CD14-positive monocyte (primary cell): ENCODE measurements at regions not wholly inside any gene's neighbourhood (a gene's known extent, or its start where the extent isn't known, plus 50 kb on each side); places are given as distances from the start of the nearest gene placed in this dataset.

Experiments
- DNase-seq, 3 donors: peaks; one replicate each; pipeline ENCODE4 v3.0.0-alpha.2; 2011 to 2022
- H2AFZ ChIP-seq: 2 replicates; pipeline ENCODE4 v1.6.0; 2012; ENCODE audit warnings: mild to moderate bottlenecking, low read depth, low read length, inconsistent platforms; ENCODE audit not compliant: insufficient read depth, poor library complexity, severe bottlenecking
- H3K27ac ChIP-seq, 2 donors: 1 replicate in 1 of 2; 2 replicates in 1 of 2; pipeline ENCODE4 v1.5.1; 2012 to 2013; ENCODE audit warnings: low read length in 2 of 2, control low read depth in 1 of 2, inconsistent platforms in 1 of 2, low read depth in 1 of 2, mild to moderate bottlenecking in 1 of 2
- H3K27me3 ChIP-seq, 2 donors: one replicate each; pipeline versions ENCODE4 v1.6.0 to v1.6.1; 2011 to 2013; ENCODE audit warnings: low read length in 2 of 2; ENCODE audit not compliant: control insufficient read depth in 2 of 2, insufficient read depth in 2 of 2
- H3K36me3 ChIP-seq, 2 donors: replicated peaks in 1 of 2; 1 replicate in 1 of 2; 2 replicates in 1 of 2; pipeline versions ENCODE4 v1.5.1 to v1.6.1; 2012 to 2013; ENCODE audit warnings: low read length in 2 of 2, control low read depth in 1 of 2, inconsistent platforms in 1 of 2, mild to moderate bottlenecking in 1 of 2; ENCODE audit not compliant: insufficient read depth in 2 of 2, control insufficient read depth in 1 of 2
- H3K4me1 ChIP-seq, 2 donors: 1 replicate in 1 of 2; 2 replicates in 1 of 2; pipeline versions ENCODE4 v1.5.1 to v1.6.1; 2012 to 2013; ENCODE audit warnings: low read length in 2 of 2, control low read depth in 1 of 2, inconsistent platforms in 1 of 2, mild to moderate bottlenecking in 1 of 2, moderate library complexity in 1 of 2; ENCODE audit not compliant: insufficient read depth in 2 of 2, control insufficient read depth in 1 of 2
- H3K4me2 ChIP-seq: replicated peaks from 2 replicates; pipeline ENCODE3; 2012; ENCODE audit warnings: low read length, moderate library complexity, mild to moderate bottlenecking; ENCODE audit not compliant: poor library complexity, severe bottlenecking; ENCODE audit errors: extremely low read depth
- H3K4me3 ChIP-seq, 3 experiments: fragments of 200-600 bp in 1 of 3; sonication (generic) in 1 of 3; replicated peaks in 1 of 3; 1 replicate in 2 of 3; 2 replicates in 1 of 3; pipeline ENCODE4 v1.5.1; 2011 to 2013; ENCODE audit warnings: low read length in 3 of 3, mild to moderate bottlenecking in 3 of 3, control low read depth in 2 of 3, low read depth in 2 of 3, inconsistent platforms in 1 of 3, moderate library complexity in 1 of 3
- H3K79me2 ChIP-seq: 2 replicates; pipeline ENCODE4 v1.6.0; 2012; ENCODE audit warnings: mild to moderate bottlenecking, control low read depth, inconsistent platforms, low read length, moderate library complexity; ENCODE audit not compliant: insufficient read depth
- H3K9ac ChIP-seq: 2 replicates; pipeline ENCODE4 v1.6.0; 2017; ENCODE audit warnings: low read length, mild to moderate bottlenecking; ENCODE audit not compliant: insufficient read depth, poor library complexity, severe bottlenecking
- H3K9me3 ChIP-seq, 2 donors: replicated peaks in 1 of 2; 1 replicate in 1 of 2; 2 replicates in 1 of 2; pipeline versions ENCODE4 v1.5.1 to v1.6.1; 2012 to 2013; ENCODE audit warnings: low read length in 2 of 2, control low read depth in 1 of 2; ENCODE audit not compliant: control insufficient read depth in 1 of 2, insufficient read depth in 1 of 2
- H4K20me1 ChIP-seq: 2 replicates; pipeline ENCODE4 v1.6.0; 2012; ENCODE audit warnings: mild to moderate bottlenecking, low read length, control low read depth, moderate library complexity; ENCODE audit not compliant: insufficient read depth
- H3K27ac Mint-ChIP-seq, 7 donors: one replicate each; pipeline ENCODE4 v1.8.0; 2020; ENCODE audit warnings: mild to moderate bottlenecking in 7 of 7, mixed read lengths in 7 of 7, moderate library complexity in 6 of 7, inconsistent platforms in 2 of 7
- H3K27me3 Mint-ChIP-seq, 3 donors: one replicate each; pipeline ENCODE4 v1.8.0; 2021 to 2022; ENCODE audit warnings: low read depth in 3 of 3, mild to moderate bottlenecking in 3 of 3, mixed read lengths in 3 of 3, moderate library complexity in 3 of 3, inconsistent platforms in 1 of 3
- H3K36me3 Mint-ChIP-seq, 2 donors: one replicate each; pipeline ENCODE4 v1.8.0; 2020; ENCODE audit warnings: mixed read lengths in 2 of 2, inconsistent platforms in 1 of 2, mild to moderate bottlenecking in 1 of 2
- H3K4me1 Mint-ChIP-seq: one replicate; pipeline ENCODE4 v1.8.0; 2020; ENCODE audit warnings: mild to moderate bottlenecking, mixed read lengths
- H3K4me3 Mint-ChIP-seq, 2 donors: one replicate each; pipeline ENCODE4 v1.8.0; 2020; ENCODE audit warnings: mild to moderate bottlenecking in 2 of 2, mixed read lengths in 2 of 2, moderate library complexity in 1 of 2
- H3K9me3 Mint-ChIP-seq, 7 donors: one replicate each; pipeline ENCODE4 v1.8.0; 2020 to 2022; ENCODE audit warnings: mixed read lengths in 7 of 7, mild to moderate bottlenecking in 6 of 7, moderate library complexity in 6 of 7, inconsistent platforms in 2 of 7
- CTCF ChIP-seq: fragments of 200-600 bp; IDR thresholded peaks from one replicate; pipeline ENCODE4 v1.8.0; 2022; ENCODE audit warnings: antibody characterized with exemption, mild to moderate bottlenecking
- WGBS: methylation state at CpG from one replicate; pipeline ENCODE4 v1.1.5; 2013; ENCODE audit warnings: missing lambda C conversion rate; ENCODE audit not compliant: insufficient coverage; 5-methylcytosine and 5-hydroxymethylcytosine counted together
- intact Hi-C, 2 donors: fragments of 100-400 bp; cut with micrococcal nuclease; formaldehyde crosslinking; loops; one replicate each; pipeline versions ENCODE4 v1.15.0 to v1.15.1; 2023

GRCh38 chr2:5316001-5316490 is 376.1 kb upstream of the SOX11 start:
- Histone ChIP-seq H3K27ac (no peak overlapping the region), H3K4me2 (no peak overlapping the region), H3K36me3 (no peaks in the 10 kb centered on the region), H3K9me3 (no peaks in the 10 kb centered on the region), H3K4me3 (no peak overlapping the region), H3K27me3 (no peaks in the 10 kb centered on the region), H2AFZ (no peak overlapping the region), H4K20me1 (no peaks in the 10 kb centered on the region), H3K4me1 (no peaks in the 10 kb centered on the region), H3K9ac (no peak overlapping the region), H3K79me2 (no peaks in the 10 kb centered on the region)
- Mint-ChIP-seq H3K4me3 (no peak overlapping the region), H3K4me1 (no peaks in the 10 kb centered on the region), H3K27me3 (no peaks in the 10 kb centered on the region), H3K9me3 (peaks cover 0 to 11% (median 2%) of the 10 kb centered on the region in 7 donors), H3K27ac (no peak overlapping the region), H3K36me3 (no peaks in the 10 kb centered on the region)
- intact Hi-C loops, result no loop called here
- TF ChIP-seq CTCF, result no peak
- 89% methylated on average over 1 of the region's 1 CpG for WGBS
- DNase-seq, result no peak

- H3K27ac ChIP-seq, result no peak overlapping the region
- no peak overlapping the region for H3K27ac Mint-ChIP-seq
- no peaks in the 10 kb centered on the region for H3K79me2 ChIP-seq
- no peaks in the 10 kb centered on the region for H3K27me3 ChIP-seq
- H3K4me3 ChIP-seq, result no peak overlapping the region
- no peak overlapping the region for H3K4me3 Mint-ChIP-seq
- no peak overlapping the region for H2AFZ ChIP-seq
- H3K4me1 Mint-ChIP-seq, result no peaks in the 10 kb centered on the region
- intact Hi-C loops, result no loop called here
- no peaks in the 10 kb centered on the region for H4K20me1 ChIP-seq
- no peak overlapping the region for H3K4me2 ChIP-seq
- no peak overlapping the region for H3K9ac ChIP-seq
- H3K27me3 Mint-ChIP-seq, result peaks cover 0 to 2% (median 0%) of the 10 kb centered on the region in 3 donors
- WGBS, result 100% methylated on average over 1 of the region's 1 CpG
- H3K9me3 Mint-ChIP-seq, result peaks cover 0 to 8% (median 2%) of the 10 kb centered on the region in 7 donors
- H3K9me3 ChIP-seq, result no peaks in the 10 kb centered on the region
- H3K36me3 ChIP-seq, result no peaks in the 10 kb centered on the region
- DNase-seq, result no peak
- H3K36me3 Mint-ChIP-seq, result no peaks in the 10 kb centered on the region
- TF ChIP-seq CTCF, result no peak
- no peaks in the 10 kb centered on the region for H3K4me1 ChIP-seq
Measured at GRCh38 chr2:5319493-5319892, 372.7 kb upstream of the SOX11 start.
